GM23338 (cell line): ENCODE measurements at regions not wholly inside any gene's neighbourhood (a gene's known extent, or its start where the extent isn't known, plus 50 kb on each side); places are given as distances from the start of the nearest gene placed in this dataset.
A peak's percentile ranks its signal among the peaks of the same experiment; 100 is the strongest.

Experiments
- ATAC-seq: fragments of 200-7000 bp; cut with Tn5 transposase; 3 replicates; pipeline ENCODE4 v1.9.1; 2020
- DNase-seq: peaks from one replicate; pipeline ENCODE4 v3.0.0-alpha.2; 2015; ENCODE audit warnings: low spot score
- H2AFZ ChIP-seq: fragments of 200-600 bp; sonication (generic); 2 replicates; pipeline ENCODE4 v1.8.0; 2016; ENCODE audit warnings: antibody characterized with exemption, mild to moderate bottlenecking, moderate library complexity
- H3F3A ChIP-seq: fragments of 200-600 bp; sonication (generic); replicated peaks from 2 replicates; pipeline ENCODE4 v1.8.0; 2017; ENCODE audit warnings: antibody characterized with exemption, mixed run types, low read depth
- H3K27ac ChIP-seq: fragments of 200-600 bp; sonication (generic); 2 replicates; pipeline ENCODE4 v1.6.1; 2016; ENCODE audit warnings: low read depth
- H3K27me3 ChIP-seq: fragments of 200-600 bp; sonication (generic); 2 replicates; pipeline ENCODE4 v1.8.0; 2016; ENCODE audit warnings: mild to moderate bottlenecking, mixed run types, moderate library complexity; ENCODE audit not compliant: insufficient read depth
- H3K36me3 ChIP-seq: fragments of 200-600 bp; sonication (generic); 2 replicates; pipeline ENCODE4 v1.8.0; 2016; ENCODE audit warnings: mild to moderate bottlenecking; ENCODE audit not compliant: insufficient read depth
- H3K4me1 ChIP-seq: fragments of 200-600 bp; sonication (generic); 2 replicates; pipeline ENCODE4 v1.8.0; 2016; ENCODE audit warnings: mild to moderate bottlenecking, moderate library complexity; ENCODE audit not compliant: insufficient read depth
- H3K4me2 ChIP-seq: fragments of 200-600 bp; sonication (generic); 2 replicates; pipeline ENCODE4 v1.7.1; 2017; ENCODE audit warnings: mixed run types
- H3K4me3 ChIP-seq: fragments of 200-600 bp; sonication (generic); 2 replicates; pipeline ENCODE4 v1.6.1; 2016; ENCODE audit warnings: mixed run types
- H3K79me2 ChIP-seq: fragments of 200-600 bp; sonication (generic); replicated peaks from 2 replicates; pipeline ENCODE4 v1.8.0; 2017; ENCODE audit warnings: mild to moderate bottlenecking; ENCODE audit not compliant: insufficient read depth
- H3K9me2 ChIP-seq: fragments of 200-600 bp; sonication (generic); 2 replicates; pipeline ENCODE4 v1.8.0; 2017; ENCODE audit not compliant: insufficient read depth
- H4K20me1 ChIP-seq: fragments of 200-600 bp; sonication (generic); replicated peaks from 2 replicates; pipeline ENCODE4 v1.8.0; 2017; ENCODE audit warnings: mild to moderate bottlenecking; ENCODE audit not compliant: insufficient read depth
- H3K27ac Mint-ChIP-seq: 2 replicates; pipeline ENCODE4 v1.8.0; 2020; ENCODE audit warnings: inconsistent platforms, mild to moderate bottlenecking, moderate library complexity, mixed read lengths
- H3K27me3 Mint-ChIP-seq: 3 replicates; pipeline ENCODE4 v1.8.0; 2022; ENCODE audit warnings: low read depth, mild to moderate bottlenecking, moderate library complexity, mixed read lengths, inconsistent platforms; ENCODE audit not compliant: insufficient read depth, poor library complexity
- H3K36me3 Mint-ChIP-seq: 3 replicates; pipeline ENCODE4 v1.8.0; 2021; ENCODE audit warnings: low read depth, mild to moderate bottlenecking, inconsistent platforms, moderate library complexity, mixed read lengths
- H3K4me1 Mint-ChIP-seq: 3 replicates; pipeline ENCODE4 v1.8.0; 2020; ENCODE audit warnings: mild to moderate bottlenecking, inconsistent platforms, mixed read lengths
- H3K4me3 Mint-ChIP-seq: 3 replicates; pipeline ENCODE4 v1.8.0; 2021; ENCODE audit warnings: moderate library complexity, mild to moderate bottlenecking, inconsistent platforms, mixed read lengths
- H3K9me3 Mint-ChIP-seq: 3 replicates; pipeline ENCODE4 v1.8.0; 2020; ENCODE audit warnings: moderate library complexity, mild to moderate bottlenecking, inconsistent platforms, mixed read lengths
- CREB1 ChIP-seq: fragments of 250-450 bp; sonication (Bioruptor Pico); IDR thresholded peaks from 2 replicates; pipeline ENCODE4 v1.5.0; 2020; ENCODE audit warnings: low read depth, mild to moderate bottlenecking, moderate library complexity
- EZH2 ChIP-seq: fragments of 200-600 bp; sonication (generic); IDR thresholded peaks from one replicate; pipeline ENCODE4 v1.8.0; 2017; ENCODE audit warnings: antibody characterized with exemption, mild to moderate bottlenecking, low read depth; ENCODE audit not compliant: unreplicated experiment
- EZH2phosphoT487 ChIP-seq: fragments of 200-600 bp; sonication (generic); IDR thresholded peaks from one replicate; pipeline ENCODE4 v1.8.1; 2018; ENCODE audit warnings: antibody characterized with exemption; ENCODE audit not compliant: unreplicated experiment
- JUNB ChIP-seq: IDR thresholded peaks from one replicate; pipeline ENCODE4 v1.6.1; 2016; ENCODE audit warnings: antibody characterized with exemption; ENCODE audit not compliant: unreplicated experiment
- NANOG ChIP-seq: IDR thresholded peaks from 2 replicates; pipeline ENCODE4 v1.6.1; 2016; ENCODE audit warnings: antibody characterized with exemption, borderline replicate concordance
- POLR2AphosphoS5 ChIP-seq: IDR thresholded peaks from 2 replicates; pipeline ENCODE4 v1.6.1; 2016; ENCODE audit warnings: antibody characterized with exemption, low read depth
- STAT1 ChIP-seq: IDR thresholded peaks from one replicate; pipeline ENCODE4 v1.6.1; 2016; ENCODE audit warnings: antibody characterized with exemption; ENCODE audit not compliant: unreplicated experiment
- ZNF114 ChIP-seq: fragments of 250-450 bp; sonication (Bioruptor Pico); IDR thresholded peaks from 2 replicates; pipeline ENCODE4 v1.5.0; 2020; ENCODE audit warnings: mild to moderate bottlenecking, moderate library complexity
- ZNF331 ChIP-seq: fragments of 250-450 bp; sonication (Bioruptor Pico); IDR thresholded peaks from 2 replicates; pipeline ENCODE4 v1.5.0; 2020; ENCODE audit warnings: low read depth, mild to moderate bottlenecking, moderate library complexity
- TF ChIP-seq, protein P1 (sequence below): IDR thresholded peaks from one replicate; pipeline ENCODE4 v1.6.1; 2018; ENCODE audit warnings: antibody characterized with exemption; ENCODE audit not compliant: unreplicated experiment
- TF ChIP-seq, protein P2 (sequence below): IDR thresholded peaks from 2 replicates; pipeline ENCODE4 v1.6.1; 2016; ENCODE audit warnings: antibody characterized with exemption
- TF ChIP-seq, protein P3 (sequence below): fragments of 250-450 bp; sonication (Bioruptor Pico); IDR thresholded peaks from 2 replicates; pipeline ENCODE4 v1.5.0; 2020; ENCODE audit warnings: mild to moderate bottlenecking, moderate library complexity
- TF ChIP-seq, protein P4 (sequence below), 2 experiments: fragments of 200-600 bp in 1 of 2; sonication (generic) in 1 of 2; conservative IDR thresholded peaks; 2 replicates each; pipeline versions ENCODE4 v1.5.1 to v1.6.1; 2016 to 2017; ENCODE audit warnings: antibody characterized with exemption in 2 of 2, low read depth in 2 of 2, mild to moderate bottlenecking in 2 of 2, moderate library complexity in 1 of 2

DNA sequence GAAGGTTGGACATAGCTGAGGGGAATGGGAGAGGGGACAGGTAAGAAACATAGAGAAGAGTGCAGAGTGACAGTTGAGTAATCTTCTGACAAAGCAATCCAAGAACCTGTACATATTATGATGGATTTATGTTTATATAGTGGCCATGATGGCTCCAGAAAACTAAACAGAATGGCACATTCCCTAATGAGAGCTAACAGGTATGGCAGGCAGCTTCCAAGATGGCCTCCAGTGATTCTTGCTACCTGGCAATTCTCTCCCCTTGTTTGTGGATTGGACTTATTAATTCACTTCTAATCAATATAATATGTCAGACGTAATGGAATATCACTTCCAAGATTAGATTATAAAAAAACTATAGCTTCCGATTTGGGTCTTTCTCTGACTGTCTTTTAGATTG is 359.5 kb downstream of the DTHD1 start:
- Histone ChIP-seq H3K27ac (peak overlapping the region; percentile 76), H3K4me1 (peaks cover 44% of the 10 kb centered on the region), H3K4me2 (peak overlapping the region; percentile 53; the same call in 1 of the 2 replicates), H3K36me3 (no peaks in the 10 kb centered on the region), H3K9me2 (no peaks in the 10 kb centered on the region; the same call in 1 of the 2 replicates), H2AFZ (no peak overlapping the region), H3K79me2 (no peaks in the 10 kb centered on the region), H3K27me3 (no peaks in the 10 kb centered on the region), H4K20me1 (no peaks in the 10 kb centered on the region), H3F3A (no peaks in the 10 kb centered on the region), H3K4me3 (no peak overlapping the region)
- Mint-ChIP-seq H3K36me3 (no peaks in the 10 kb centered on the region; the same call in 2 of the 3 replicates), H3K4me1 (peaks cover 50% of the 10 kb centered on the region), H3K27me3 (peaks cover 4% of the 10 kb centered on the region), H3K27ac (peak overlapping the region; percentile 82), H3K9me3 (no peaks in the 10 kb centered on the region; the same call in 2 of the 3 replicates), H3K4me3 (no peak overlapping the region)
- no peak for ATAC-seq
- DNase-seq = peak; percentile 1
- TF ChIP-seq, protein P1, sequence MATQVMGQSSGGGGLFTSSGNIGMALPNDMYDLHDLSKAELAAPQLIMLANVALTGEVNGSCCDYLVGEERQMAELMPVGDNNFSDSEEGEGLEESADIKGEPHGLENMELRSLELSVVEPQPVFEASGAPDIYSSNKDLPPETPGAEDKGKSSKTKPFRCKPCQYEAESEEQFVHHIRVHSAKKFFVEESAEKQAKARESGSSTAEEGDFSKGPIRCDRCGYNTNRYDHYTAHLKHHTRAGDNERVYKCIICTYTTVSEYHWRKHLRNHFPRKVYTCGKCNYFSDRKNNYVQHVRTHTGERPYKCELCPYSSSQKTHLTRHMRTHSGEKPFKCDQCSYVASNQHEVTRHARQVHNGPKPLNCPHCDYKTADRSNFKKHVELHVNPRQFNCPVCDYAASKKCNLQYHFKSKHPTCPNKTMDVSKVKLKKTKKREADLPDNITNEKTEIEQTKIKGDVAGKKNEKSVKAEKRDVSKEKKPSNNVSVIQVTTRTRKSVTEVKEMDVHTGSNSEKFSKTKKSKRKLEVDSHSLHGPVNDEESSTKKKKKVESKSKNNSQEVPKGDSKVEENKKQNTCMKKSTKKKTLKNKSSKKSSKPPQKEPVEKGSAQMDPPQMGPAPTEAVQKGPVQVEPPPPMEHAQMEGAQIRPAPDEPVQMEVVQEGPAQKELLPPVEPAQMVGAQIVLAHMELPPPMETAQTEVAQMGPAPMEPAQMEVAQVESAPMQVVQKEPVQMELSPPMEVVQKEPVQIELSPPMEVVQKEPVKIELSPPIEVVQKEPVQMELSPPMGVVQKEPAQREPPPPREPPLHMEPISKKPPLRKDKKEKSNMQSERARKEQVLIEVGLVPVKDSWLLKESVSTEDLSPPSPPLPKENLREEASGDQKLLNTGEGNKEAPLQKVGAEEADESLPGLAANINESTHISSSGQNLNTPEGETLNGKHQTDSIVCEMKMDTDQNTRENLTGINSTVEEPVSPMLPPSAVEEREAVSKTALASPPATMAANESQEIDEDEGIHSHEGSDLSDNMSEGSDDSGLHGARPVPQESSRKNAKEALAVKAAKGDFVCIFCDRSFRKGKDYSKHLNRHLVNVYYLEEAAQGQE = no peak
- TF ChIP-seq JUNB (no peak), ZNF114 (CRISPR knock-in tag) (no peak), NANOG (no peak), CREB1 (no peak), EZH2phosphoT487 (no peak), POLR2AphosphoS5 (no peak), ZNF331 (CRISPR knock-in tag) (no peak), STAT1 (no peak), EZH2 (no peak)
- TF ChIP-seq, protein P2, sequence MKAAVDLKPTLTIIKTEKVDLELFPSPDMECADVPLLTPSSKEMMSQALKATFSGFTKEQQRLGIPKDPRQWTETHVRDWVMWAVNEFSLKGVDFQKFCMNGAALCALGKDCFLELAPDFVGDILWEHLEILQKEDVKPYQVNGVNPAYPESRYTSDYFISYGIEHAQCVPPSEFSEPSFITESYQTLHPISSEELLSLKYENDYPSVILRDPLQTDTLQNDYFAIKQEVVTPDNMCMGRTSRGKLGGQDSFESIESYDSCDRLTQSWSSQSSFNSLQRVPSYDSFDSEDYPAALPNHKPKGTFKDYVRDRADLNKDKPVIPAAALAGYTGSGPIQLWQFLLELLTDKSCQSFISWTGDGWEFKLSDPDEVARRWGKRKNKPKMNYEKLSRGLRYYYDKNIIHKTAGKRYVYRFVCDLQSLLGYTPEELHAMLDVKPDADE = no peak
- TF ChIP-seq, protein P3, sequence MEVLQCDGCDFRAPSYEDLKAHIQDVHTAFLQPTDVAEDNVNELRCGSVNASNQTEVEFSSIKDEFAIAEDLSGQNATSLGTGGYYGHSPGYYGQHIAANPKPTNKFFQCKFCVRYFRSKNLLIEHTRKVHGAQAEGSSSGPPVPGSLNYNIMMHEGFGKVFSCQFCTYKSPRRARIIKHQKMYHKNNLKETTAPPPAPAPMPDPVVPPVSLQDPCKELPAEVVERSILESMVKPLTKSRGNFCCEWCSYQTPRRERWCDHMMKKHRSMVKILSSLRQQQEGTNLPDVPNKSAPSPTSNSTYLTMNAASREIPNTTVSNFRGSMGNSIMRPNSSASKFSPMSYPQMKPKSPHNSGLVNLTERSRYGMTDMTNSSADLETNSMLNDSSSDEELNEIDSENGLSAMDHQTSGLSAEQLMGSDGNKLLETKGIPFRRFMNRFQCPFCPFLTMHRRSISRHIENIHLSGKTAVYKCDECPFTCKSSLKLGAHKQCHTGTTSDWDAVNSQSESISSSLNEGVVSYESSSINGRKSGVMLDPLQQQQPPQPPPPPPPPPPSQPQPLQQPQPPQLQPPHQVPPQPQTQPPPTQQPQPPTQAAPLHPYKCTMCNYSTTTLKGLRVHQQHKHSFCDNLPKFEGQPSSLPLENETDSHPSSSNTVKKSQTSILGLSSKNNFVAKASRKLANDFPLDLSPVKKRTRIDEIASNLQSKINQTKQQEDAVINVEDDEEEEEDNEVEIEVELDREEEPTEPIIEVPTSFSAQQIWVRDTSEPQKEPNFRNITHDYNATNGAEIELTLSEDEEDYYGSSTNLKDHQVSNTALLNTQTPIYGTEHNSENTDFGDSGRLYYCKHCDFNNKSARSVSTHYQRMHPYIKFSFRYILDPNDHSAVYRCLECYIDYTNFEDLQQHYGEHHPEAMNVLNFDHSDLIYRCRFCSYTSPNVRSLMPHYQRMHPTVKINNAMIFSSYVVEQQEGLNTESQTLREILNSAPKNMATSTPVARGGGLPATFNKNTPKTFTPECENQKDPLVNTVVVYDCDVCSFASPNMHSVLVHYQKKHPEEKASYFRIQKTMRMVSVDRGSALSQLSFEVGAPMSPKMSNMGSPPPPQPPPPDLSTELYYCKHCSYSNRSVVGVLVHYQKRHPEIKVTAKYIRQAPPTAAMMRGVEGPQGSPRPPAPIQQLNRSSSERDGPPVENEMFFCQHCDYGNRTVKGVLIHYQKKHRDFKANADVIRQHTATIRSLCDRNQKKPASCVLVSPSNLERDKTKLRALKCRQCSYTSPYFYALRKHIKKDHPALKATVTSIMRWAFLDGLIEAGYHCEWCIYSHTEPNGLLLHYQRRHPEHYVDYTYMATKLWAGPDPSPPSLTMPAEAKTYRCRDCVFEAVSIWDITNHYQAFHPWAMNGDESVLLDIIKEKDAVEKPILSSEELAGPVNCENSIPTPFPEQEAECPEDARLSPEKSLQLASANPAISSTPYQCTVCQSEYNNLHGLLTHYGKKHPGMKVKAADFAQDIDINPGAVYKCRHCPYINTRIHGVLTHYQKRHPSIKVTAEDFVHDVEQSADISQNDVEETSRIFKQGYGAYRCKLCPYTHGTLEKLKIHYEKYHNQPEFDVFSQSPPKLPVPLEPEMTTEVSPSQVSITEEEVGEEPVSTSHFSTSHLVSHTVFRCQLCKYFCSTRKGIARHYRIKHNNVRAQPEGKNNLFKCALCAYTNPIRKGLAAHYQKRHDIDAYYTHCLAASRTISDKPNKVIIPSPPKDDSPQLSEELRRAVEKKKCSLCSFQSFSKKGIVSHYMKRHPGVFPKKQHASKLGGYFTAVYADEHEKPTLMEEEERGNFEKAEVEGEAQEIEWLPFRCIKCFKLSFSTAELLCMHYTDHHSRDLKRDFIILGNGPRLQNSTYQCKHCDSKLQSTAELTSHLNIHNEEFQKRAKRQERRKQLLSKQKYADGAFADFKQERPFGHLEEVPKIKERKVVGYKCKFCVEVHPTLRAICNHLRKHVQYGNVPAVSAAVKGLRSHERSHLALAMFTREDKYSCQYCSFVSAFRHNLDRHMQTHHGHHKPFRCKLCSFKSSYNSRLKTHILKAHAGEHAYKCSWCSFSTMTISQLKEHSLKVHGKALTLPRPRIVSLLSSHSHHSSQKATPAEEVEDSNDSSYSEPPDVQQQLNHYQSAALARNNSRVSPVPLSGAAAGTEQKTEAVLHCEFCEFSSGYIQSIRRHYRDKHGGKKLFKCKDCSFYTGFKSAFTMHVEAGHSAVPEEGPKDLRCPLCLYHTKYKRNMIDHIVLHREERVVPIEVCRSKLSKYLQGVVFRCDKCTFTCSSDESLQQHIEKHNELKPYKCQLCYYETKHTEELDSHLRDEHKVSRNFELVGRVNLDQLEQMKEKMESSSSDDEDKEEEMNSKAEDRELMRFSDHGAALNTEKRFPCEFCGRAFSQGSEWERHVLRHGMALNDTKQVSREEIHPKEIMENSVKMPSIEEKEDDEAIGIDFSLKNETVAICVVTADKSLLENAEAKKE (CRISPR knock-in tag) = no peak
- TF ChIP-seq, protein P4, sequence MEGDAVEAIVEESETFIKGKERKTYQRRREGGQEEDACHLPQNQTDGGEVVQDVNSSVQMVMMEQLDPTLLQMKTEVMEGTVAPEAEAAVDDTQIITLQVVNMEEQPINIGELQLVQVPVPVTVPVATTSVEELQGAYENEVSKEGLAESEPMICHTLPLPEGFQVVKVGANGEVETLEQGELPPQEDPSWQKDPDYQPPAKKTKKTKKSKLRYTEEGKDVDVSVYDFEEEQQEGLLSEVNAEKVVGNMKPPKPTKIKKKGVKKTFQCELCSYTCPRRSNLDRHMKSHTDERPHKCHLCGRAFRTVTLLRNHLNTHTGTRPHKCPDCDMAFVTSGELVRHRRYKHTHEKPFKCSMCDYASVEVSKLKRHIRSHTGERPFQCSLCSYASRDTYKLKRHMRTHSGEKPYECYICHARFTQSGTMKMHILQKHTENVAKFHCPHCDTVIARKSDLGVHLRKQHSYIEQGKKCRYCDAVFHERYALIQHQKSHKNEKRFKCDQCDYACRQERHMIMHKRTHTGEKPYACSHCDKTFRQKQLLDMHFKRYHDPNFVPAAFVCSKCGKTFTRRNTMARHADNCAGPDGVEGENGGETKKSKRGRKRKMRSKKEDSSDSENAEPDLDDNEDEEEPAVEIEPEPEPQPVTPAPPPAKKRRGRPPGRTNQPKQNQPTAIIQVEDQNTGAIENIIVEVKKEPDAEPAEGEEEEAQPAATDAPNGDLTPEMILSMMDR (conservative IDR thresholded peaks at IDR 0.05; ENCODE audit: low read depth in 2 of 2) = no peak
